Suprapubic skin (tissue), 4 donors: ENCODE measurements at regions not wholly inside any gene's neighbourhood (a gene's known extent, or its start where the extent isn't known, plus 50 kb on each side); places are given as distances from the start of the nearest gene placed in this dataset.

Source experiments
- DNase-seq, 2 donors: peaks; one replicate each; pipeline ENCODE4 v3.0.0-alpha.2; 2019; ENCODE audit warnings: low spot score in 2 of 2
- H3K27ac ChIP-seq: fragments of 200-600 bp; sonication (generic); one replicate; pipeline ENCODE4 v1.5.1; 2019
- H3K27me3 ChIP-seq: fragments of 200-600 bp; sonication (generic); one replicate; pipeline ENCODE4 v1.5.1; 2019
- H3K36me3 ChIP-seq: fragments of 200-600 bp; sonication (generic); one replicate; pipeline ENCODE4 v1.5.1; 2019
- H3K4me1 ChIP-seq: fragments of 200-600 bp; sonication (generic); one replicate; pipeline ENCODE4 v1.5.1; 2019
- H3K4me3 ChIP-seq: fragments of 200-600 bp; sonication (generic); one replicate; pipeline ENCODE4 v1.5.1; 2019; ENCODE audit warnings: mild to moderate bottlenecking
- H3K9me3 ChIP-seq: fragments of 200-600 bp; sonication (generic); one replicate; pipeline ENCODE4 v1.5.1; 2019
- EP300 ChIP-seq: sonication (generic); formaldehyde crosslinking; IDR thresholded peaks from one replicate; pipeline ENCODE4 v1.6.1; 2017; ENCODE audit warnings: antibody characterized with exemption
- POLR2A ChIP-seq, 2 donors: fragments of 450-650 bp; IDR thresholded peaks; one replicate each; pipeline ENCODE4 v1.6.1; 2017; ENCODE audit warnings: antibody characterized with exemption in 2 of 2, mild to moderate bottlenecking in 2 of 2, moderate library complexity in 2 of 2
- POLR2AphosphoS5 ChIP-seq, 3 donors: sonication (generic); formaldehyde crosslinking; IDR thresholded peaks; one replicate each; pipeline ENCODE4 v1.6.1; 2017; ENCODE audit warnings: antibody characterized with exemption in 3 of 3
- WGBS: methylation state at CpG from one replicate; pipeline ENCODE4 v1.1.5; 2018; 5-methylcytosine and 5-hydroxymethylcytosine counted together
- TF ChIP-seq, protein P1 (sequence below), 2 donors: fragments of 200-600 bp in 1 of 2; fragments of 450-650 bp in 1 of 2; sonication (generic) in 1 of 2; IDR thresholded peaks; one replicate each; pipeline ENCODE4 v1.5.1; 2016 to 2019; ENCODE audit warnings: antibody characterized with exemption in 2 of 2, mild to moderate bottlenecking in 1 of 2, moderate library complexity in 1 of 2

GRCh38 chr10:130666215-130666614, 530.0 kb downstream of the GLRX3 start:
- no peak for DNase-seq
- H3K27me3 ChIP-seq: no peaks in the 10 kb centered on the region
- WGBS: 88% methylated on average over 9 of the region's 9 CpGs
- no peak overlapping the region for H3K27ac ChIP-seq
- no peak overlapping the region for H3K4me3 ChIP-seq
- no peaks in the 10 kb centered on the region for H3K36me3 ChIP-seq
- TF ChIP-seq POLR2A (IDR thresholded peaks at IDR 0.05) (no peak), EP300 (no peak), POLR2AphosphoS5 (IDR thresholded peaks at IDR 0.05) (no peak)
- TF ChIP-seq, protein P1, sequence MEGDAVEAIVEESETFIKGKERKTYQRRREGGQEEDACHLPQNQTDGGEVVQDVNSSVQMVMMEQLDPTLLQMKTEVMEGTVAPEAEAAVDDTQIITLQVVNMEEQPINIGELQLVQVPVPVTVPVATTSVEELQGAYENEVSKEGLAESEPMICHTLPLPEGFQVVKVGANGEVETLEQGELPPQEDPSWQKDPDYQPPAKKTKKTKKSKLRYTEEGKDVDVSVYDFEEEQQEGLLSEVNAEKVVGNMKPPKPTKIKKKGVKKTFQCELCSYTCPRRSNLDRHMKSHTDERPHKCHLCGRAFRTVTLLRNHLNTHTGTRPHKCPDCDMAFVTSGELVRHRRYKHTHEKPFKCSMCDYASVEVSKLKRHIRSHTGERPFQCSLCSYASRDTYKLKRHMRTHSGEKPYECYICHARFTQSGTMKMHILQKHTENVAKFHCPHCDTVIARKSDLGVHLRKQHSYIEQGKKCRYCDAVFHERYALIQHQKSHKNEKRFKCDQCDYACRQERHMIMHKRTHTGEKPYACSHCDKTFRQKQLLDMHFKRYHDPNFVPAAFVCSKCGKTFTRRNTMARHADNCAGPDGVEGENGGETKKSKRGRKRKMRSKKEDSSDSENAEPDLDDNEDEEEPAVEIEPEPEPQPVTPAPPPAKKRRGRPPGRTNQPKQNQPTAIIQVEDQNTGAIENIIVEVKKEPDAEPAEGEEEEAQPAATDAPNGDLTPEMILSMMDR (IDR thresholded peaks at IDR 0.05): no peak
- no peaks in the 10 kb centered on the region for H3K4me1 ChIP-seq
- H3K9me3 ChIP-seq: no peaks in the 10 kb centered on the region

DNA sequence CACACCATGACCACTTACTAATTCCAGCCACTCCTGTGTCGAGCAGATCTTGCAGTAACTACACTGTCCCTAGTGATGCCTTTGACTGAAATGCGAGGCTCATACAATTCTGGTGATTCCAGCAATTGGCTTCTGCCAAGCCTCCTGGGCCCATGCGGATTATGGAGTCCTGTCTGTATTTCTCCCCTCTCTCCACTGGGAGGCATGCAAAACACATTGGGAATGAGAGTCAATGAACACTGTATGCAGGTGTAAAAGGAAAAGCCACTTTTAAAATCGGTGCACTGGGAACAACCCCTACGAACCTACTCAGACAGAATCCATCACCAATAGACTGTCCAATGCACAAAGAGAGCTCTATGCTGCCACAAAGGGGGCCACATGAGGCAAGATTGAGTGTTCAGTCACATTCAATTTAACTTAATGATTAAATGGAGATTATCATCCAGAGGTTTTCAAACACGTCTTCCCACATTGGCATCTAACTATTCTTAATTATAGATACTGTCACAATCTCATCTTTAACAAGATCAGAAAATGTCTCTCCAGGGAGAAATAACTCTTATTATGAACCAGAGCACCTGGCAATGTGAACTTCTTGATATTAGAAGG, 550.6 kb downstream of the GLRX3 start:
- no peak overlapping the region for H3K4me3 ChIP-seq
- 23% methylated on average over 6 of the region's 6 CpGs for WGBS
- DNase-seq: no peak
- no peaks in the 10 kb centered on the region for H3K27me3 ChIP-seq
- H3K36me3 ChIP-seq: no peaks in the 10 kb centered on the region
- H3K27ac ChIP-seq: no peak overlapping the region
- no peaks in the 10 kb centered on the region for H3K9me3 ChIP-seq
- H3K4me1 ChIP-seq: no peaks in the 10 kb centered on the region
- no peak for TF ChIP-seq POLR2A (IDR thresholded peaks at IDR 0.05)
- TF ChIP-seq, protein P1 (IDR thresholded peaks at IDR 0.05): peak in 1 of 2 donors; percentile 35

DNA sequence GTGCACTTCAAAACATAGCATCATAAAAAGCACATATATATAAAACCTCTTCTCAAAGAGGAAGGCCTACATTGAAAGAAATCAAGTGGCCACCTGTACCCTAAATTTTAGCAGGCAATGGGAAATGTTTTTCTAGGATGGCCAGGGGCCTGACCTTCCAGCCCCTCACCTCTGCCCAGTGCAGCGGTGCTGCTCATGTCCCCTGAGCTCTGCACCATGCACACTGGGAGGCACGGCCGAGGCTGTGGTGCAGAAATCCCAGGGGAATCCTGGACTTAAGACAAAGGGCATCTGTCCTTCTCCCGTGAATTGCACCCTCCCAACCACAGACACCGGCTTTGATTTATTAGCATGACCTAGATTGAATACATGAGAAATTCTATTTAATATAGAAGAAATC, 551.4 kb downstream of the GLRX3 start:
- no peaks in the 10 kb centered on the region for H3K27me3 ChIP-seq
- 60% methylated on average over 5 of the region's 5 CpGs for WGBS
- TF ChIP-seq, protein P1 (IDR thresholded peaks at IDR 0.05): no peak
- TF ChIP-seq POLR2AphosphoS5 (IDR thresholded peaks at IDR 0.05) (no peak), POLR2A (IDR thresholded peaks at IDR 0.05) (no peak)
- H3K36me3 ChIP-seq: no peaks in the 10 kb centered on the region
- no peak overlapping the region for H3K27ac ChIP-seq
- no peak for DNase-seq
- H3K4me1 ChIP-seq: no peaks in the 10 kb centered on the region
- no peaks in the 10 kb centered on the region for H3K9me3 ChIP-seq
- H3K4me3 ChIP-seq: no peak overlapping the region

DNA sequence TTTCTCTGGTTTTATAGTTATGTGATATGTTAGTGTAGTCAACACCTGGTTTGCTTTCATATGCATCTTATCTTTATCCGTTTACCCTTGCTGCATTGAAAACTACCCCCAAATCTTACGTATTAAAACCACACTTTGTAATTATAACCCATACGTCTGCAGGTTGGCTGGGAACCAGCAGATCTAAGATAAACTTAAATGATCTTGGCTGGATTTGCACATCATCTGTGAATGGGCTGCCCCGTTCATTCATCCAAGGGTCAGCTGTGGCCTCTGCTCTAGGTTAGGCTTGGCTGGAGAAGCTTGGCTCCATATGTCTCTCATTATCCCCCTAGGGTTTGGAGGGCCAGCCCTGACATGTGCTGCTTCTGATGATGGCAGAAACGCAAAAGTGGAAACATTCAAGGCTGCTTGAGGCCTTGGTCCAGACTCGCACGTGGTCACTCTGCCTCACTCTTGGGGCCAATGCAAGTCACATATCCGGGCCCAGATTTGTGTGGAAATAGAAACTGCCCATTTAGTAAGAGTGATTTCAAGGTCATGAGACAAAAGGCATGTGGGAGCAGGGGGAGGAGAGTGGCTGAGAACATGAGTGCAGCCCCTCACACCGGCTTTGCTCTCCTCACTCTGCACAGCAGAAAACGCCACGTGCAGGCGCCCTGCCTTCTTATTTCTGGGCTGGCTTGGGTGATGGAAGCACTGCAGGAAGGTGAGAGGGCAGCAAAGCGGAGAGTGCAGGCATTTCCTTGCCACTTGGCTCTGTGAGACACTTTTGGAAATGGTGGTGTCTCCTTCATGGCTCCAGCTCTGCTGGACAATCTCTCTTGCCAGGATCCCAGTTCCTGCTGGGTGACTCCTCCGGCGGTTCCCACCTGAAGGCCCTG, 553.8 kb downstream of the GLRX3 start:
- Histone ChIP-seq H3K4me1 (no peaks in the 10 kb centered on the region), H3K36me3 (no peaks in the 10 kb centered on the region), H3K9me3 (no peaks in the 10 kb centered on the region), H3K27me3 (peaks cover 3% of the 10 kb centered on the region), H3K4me3 (no peak overlapping the region), H3K27ac (no peak overlapping the region)
- no peak for DNase-seq
- WGBS: 56% methylated on average over 14 of the region's 15 CpGs
- TF ChIP-seq POLR2AphosphoS5 (IDR thresholded peaks at IDR 0.05): no peak
- TF ChIP-seq EP300: no peak
- TF ChIP-seq, protein P1 (IDR thresholded peaks at IDR 0.05): no peak
- no peak for TF ChIP-seq POLR2A (IDR thresholded peaks at IDR 0.05)

DNA sequence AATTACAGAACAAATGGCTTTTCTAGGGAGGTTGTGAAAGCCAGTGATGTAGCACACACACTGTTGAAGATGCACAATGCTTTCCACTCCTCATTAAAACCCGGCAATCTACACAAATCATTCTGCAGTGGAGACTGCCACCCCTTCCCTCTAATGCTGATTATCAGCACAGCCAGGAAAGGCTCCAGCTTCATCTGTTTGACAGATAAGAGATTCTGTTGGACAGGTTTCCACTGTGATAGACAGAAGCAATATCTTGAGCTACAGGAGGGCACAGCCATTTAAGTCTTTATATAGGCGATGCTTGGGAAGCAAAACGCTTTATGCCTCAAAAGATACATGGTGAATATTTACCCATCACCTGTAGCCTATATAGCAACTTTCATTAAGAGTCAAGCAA, 555.6 kb downstream of the GLRX3 start:
- no peaks in the 10 kb centered on the region for H3K4me1 ChIP-seq
- no peak for DNase-seq
- 66% methylated on average over 3 of the region's 3 CpGs for WGBS
- no peak overlapping the region for H3K4me3 ChIP-seq
- TF ChIP-seq POLR2A (IDR thresholded peaks at IDR 0.05): no peak
- TF ChIP-seq, protein P1 (IDR thresholded peaks at IDR 0.05): no peak
- no peak for TF ChIP-seq POLR2AphosphoS5 (IDR thresholded peaks at IDR 0.05)
- no peak for TF ChIP-seq EP300
- peaks cover 3% of the 10 kb centered on the region for H3K27me3 ChIP-seq
- no peaks in the 10 kb centered on the region for H3K36me3 ChIP-seq
- H3K9me3 ChIP-seq: no peaks in the 10 kb centered on the region
- no peak overlapping the region for H3K27ac ChIP-seq
